SK-N-MC (cell line): ENCODE measurements at regions not wholly inside any gene's neighbourhood (a gene's known extent, or its start where the extent isn't known, plus 50 kb on each side); places are given as distances from the start of the nearest gene placed in this dataset.

Experiments
- EZH2 ChIP-seq: fragments of 200-600 bp; sonication (generic); IDR thresholded peaks from one replicate; pipeline ENCODE4 v1.6.1; 2017; ENCODE audit warnings: antibody characterized with exemption
- POLR2AphosphoS5 ChIP-seq: IDR thresholded peaks from 2 replicates; pipeline ENCODE4 v1.6.1; 2012; ENCODE audit warnings: mild to moderate bottlenecking, low read depth, low read length, borderline replicate concordance

DNA sequence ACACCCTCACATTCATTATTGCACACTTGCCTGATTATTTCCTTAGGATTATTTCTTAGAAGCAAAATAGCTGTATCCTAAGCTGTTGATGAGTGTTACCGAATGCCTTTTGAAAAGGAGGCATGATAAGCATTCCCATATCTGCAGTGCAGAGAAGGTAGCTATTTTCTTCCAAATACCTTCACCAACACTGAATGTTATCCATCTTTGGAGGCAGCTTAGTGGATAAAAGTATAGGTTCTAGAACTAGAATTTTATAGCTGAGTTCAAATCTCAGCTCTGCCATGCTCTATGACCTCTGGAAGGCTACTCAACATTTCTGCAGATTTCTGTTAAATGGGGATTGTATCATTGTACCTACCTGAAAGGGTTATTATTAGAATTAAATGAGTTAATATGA lies 185.0 kb upstream of the CCDC150 start:
- TF ChIP-seq EZH2 (no peak), POLR2AphosphoS5 (no peak)
